ENCODE measurements at regions not wholly inside any gene's neighbourhood (a gene's known extent, or its start where the extent isn't known, plus 50 kb on each side); places are given as distances from the start of the nearest gene placed in this dataset.

- no peak for TF ChIP-seq POLR2A (IDR thresholded peaks at IDR 0.05; ENCODE audit: low read length)
- TF ChIP-seq GATA1 (IDR thresholded peaks at IDR 0.05; ENCODE audit: low read depth, low read length) = no peak
Measured at GRCh38 chr1:218507355-218508002, 162.3 kb downstream of the TGFB2 start.
